HG03135 (cell line): ENCODE measurements at regions not wholly inside any gene's neighbourhood (a gene's known extent, or its start where the extent isn't known, plus 50 kb on each side); places are given as distances from the start of the nearest gene placed in this dataset.
A peak's percentile ranks its signal among the peaks of the same experiment; 100 is the strongest.
"Not testable (repeated sequence)": the region's sequence is repeated elsewhere in the genome, so short reads cannot be mapped to it uniquely, and the experiment has no call there.

Experiments
- ATAC-seq: cut with Tn5 transposase; IDR thresholded peaks from one replicate; pipeline ENCODE4 v1.9.1; 2021; ENCODE audit warnings: mild to moderate bottlenecking, moderate library complexity; ENCODE audit not compliant: unreplicated experiment

GRCh38 chr7:85806321-85806720, 619.5 kb upstream of the SEMA3D start:
- ATAC-seq, result no peak

GRCh38 chr7:85805656-85806055, 618.8 kb upstream of the SEMA3D start:
- no peak for ATAC-seq

- no peak for ATAC-seq
Observed at GRCh38 chr7:85805249-85805648, 618.4 kb upstream of the SEMA3D start.

GRCh38 chr7:85802211-85802610, 615.4 kb upstream of the SEMA3D start:
- no peak for ATAC-seq

GRCh38 chr7:85796956-85797355, 610.1 kb upstream of the SEMA3D start:
- ATAC-seq, result no peak

- ATAC-seq, result not testable (repeated sequence)
Observed at GRCh38 chr7:85791098-85791497, 604.2 kb upstream of the SEMA3D start.

GRCh38 chr7:85781606-85782005, 594.8 kb upstream of the SEMA3D start:
- ATAC-seq, result no peak

GRCh38 chr7:85776691-85777345, 590.0 kb upstream of the SEMA3D start:
- no peak for ATAC-seq

GRCh38 chr7:85775431-85775830, 588.6 kb upstream of the SEMA3D start:
- ATAC-seq, result no peak

GRCh38 chr7:85774986-85775385, 588.1 kb upstream of the SEMA3D start:
- no peak for ATAC-seq

- ATAC-seq, result no peak
Observed at GRCh38 chr7:85773116-85773728, 586.4 kb upstream of the SEMA3D start.

- no peak for ATAC-seq
Observed at GRCh38 chr7:85771516-85771915, 584.7 kb upstream of the SEMA3D start.

- no peak for ATAC-seq
Observed at GRCh38 chr7:85770332-85770731, 583.5 kb upstream of the SEMA3D start.

- ATAC-seq, result no peak
Observed at GRCh38 chr7:85765698-85766298, 578.9 kb upstream of the SEMA3D start.

GRCh38 chr7:85764034-85764433, 577.2 kb upstream of the SEMA3D start:
- no peak for ATAC-seq

GRCh38 chr7:85757348-85757747, 570.5 kb upstream of the SEMA3D start:
- no peak for ATAC-seq

- peak; percentile 97 for ATAC-seq
Observed at GRCh38 chr7:85750454-85750949, 563.6 kb upstream of the SEMA3D start.

GRCh38 chr7:85749696-85750453, 563.0 kb upstream of the SEMA3D start:
- peak; percentile 37 for ATAC-seq

GRCh38 chr7:85748861-85749260, 562.0 kb upstream of the SEMA3D start:
- no peak for ATAC-seq

- ATAC-seq, result no peak
Observed at GRCh38 chr7:85737426-85737825, 550.6 kb upstream of the SEMA3D start.

- no peak for ATAC-seq
Observed at GRCh38 chr7:85736085-85736484, 549.2 kb upstream of the SEMA3D start.
